Osteoblast (primary cell): ENCODE measurements at regions not wholly inside any gene's neighbourhood (a gene's known extent, or its start where the extent isn't known, plus 50 kb on each side); places are given as distances from the start of the nearest gene placed in this dataset.

Experiments
- DNase-seq: peaks from one replicate; pipeline ENCODE4 v3.0.0; 2011; ENCODE audit warnings: low spot score, mixed read lengths; ENCODE audit not compliant: insufficient read length; ENCODE audit errors: missing footprints
- H2AFZ ChIP-seq: 2 replicates; pipeline ENCODE4 v1.6.0; 2011; ENCODE audit warnings: mild to moderate bottlenecking, low read length
- H3K27ac ChIP-seq: 2 replicates; pipeline ENCODE4 v1.5.1; 2011; ENCODE audit warnings: mild to moderate bottlenecking, low read depth, low read length, moderate library complexity
- H3K27me3 ChIP-seq: 2 replicates; pipeline ENCODE4 v1.6.0; 2012; ENCODE audit warnings: mild to moderate bottlenecking, control low read depth, inconsistent platforms, low read length, moderate library complexity; ENCODE audit not compliant: insufficient read depth
- H3K36me3 ChIP-seq: 2 replicates; pipeline ENCODE4 v1.5.1; 2011; ENCODE audit warnings: mild to moderate bottlenecking, low read length, control low read depth, moderate library complexity; ENCODE audit not compliant: insufficient read depth
- H3K4me1 ChIP-seq: 2 replicates; pipeline ENCODE4 v1.5.1; 2011; ENCODE audit warnings: mild to moderate bottlenecking, low read length, control low read depth, moderate library complexity; ENCODE audit not compliant: insufficient read depth
- H3K4me2 ChIP-seq: 2 replicates; pipeline ENCODE4 v1.6.0; 2011; ENCODE audit warnings: mild to moderate bottlenecking, low read length; ENCODE audit not compliant: insufficient read depth
- H3K4me3 ChIP-seq: fragments of 200-600 bp; sonication (generic); 3 replicates; pipeline ENCODE4 v1.5.1; 2012; ENCODE audit warnings: mild to moderate bottlenecking, low read length, inconsistent platforms; ENCODE audit not compliant: insufficient read depth
- H3K79me2 ChIP-seq: 2 replicates; pipeline ENCODE4 v1.6.0; 2012; ENCODE audit warnings: mild to moderate bottlenecking, low read length, control low read depth, inconsistent platforms; ENCODE audit not compliant: insufficient read depth
- H3K9me3 ChIP-seq: 2 replicates; pipeline ENCODE4 v1.5.1; 2011; ENCODE audit warnings: low read depth, low read length, control low read depth
- H4K20me1 ChIP-seq: 2 replicates; pipeline ENCODE4 v1.6.0; 2012; ENCODE audit warnings: mild to moderate bottlenecking, low read length, control low read depth; ENCODE audit not compliant: insufficient read depth
- TF ChIP-seq, protein P1 (sequence below): IDR thresholded peaks from 2 replicates; pipeline ENCODE4 v1.5.1; 2011; ENCODE audit warnings: mild to moderate bottlenecking, low read depth, low read length, moderate library complexity; ENCODE audit errors: extremely low read depth

DNA sequence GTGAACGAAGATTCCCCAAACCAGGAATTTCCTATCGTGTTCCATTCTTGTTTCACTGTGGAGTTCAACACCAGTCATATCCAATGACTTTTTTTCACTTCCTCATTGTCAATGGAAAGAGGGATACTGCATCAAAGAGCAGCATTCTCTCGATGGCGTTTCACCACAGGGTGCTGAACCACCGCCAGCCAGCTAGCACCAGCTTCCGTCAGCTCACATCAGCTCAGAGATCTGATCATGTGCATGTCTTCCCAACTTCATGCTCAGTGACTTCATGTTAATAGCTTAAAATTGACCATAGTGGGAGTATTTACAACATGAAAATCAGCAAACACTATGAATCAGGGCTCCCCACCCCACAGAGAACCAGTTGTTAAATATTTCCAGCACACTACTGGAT, 359.9 kb downstream of the TNS1 start:
- Histone ChIP-seq H3K4me1 (no peaks in the 10 kb centered on the region), H3K36me3 (no peaks in the 10 kb centered on the region), H3K27ac (no peak overlapping the region), H3K79me2 (no peaks in the 10 kb centered on the region), H4K20me1 (no peaks in the 10 kb centered on the region), H2AFZ (no peak overlapping the region), H3K4me2 (no peak overlapping the region), H3K4me3 (no peak overlapping the region), H3K27me3 (peaks cover 5% of the 10 kb centered on the region), H3K9me3 (no peaks in the 10 kb centered on the region)
- TF ChIP-seq, protein P1, sequence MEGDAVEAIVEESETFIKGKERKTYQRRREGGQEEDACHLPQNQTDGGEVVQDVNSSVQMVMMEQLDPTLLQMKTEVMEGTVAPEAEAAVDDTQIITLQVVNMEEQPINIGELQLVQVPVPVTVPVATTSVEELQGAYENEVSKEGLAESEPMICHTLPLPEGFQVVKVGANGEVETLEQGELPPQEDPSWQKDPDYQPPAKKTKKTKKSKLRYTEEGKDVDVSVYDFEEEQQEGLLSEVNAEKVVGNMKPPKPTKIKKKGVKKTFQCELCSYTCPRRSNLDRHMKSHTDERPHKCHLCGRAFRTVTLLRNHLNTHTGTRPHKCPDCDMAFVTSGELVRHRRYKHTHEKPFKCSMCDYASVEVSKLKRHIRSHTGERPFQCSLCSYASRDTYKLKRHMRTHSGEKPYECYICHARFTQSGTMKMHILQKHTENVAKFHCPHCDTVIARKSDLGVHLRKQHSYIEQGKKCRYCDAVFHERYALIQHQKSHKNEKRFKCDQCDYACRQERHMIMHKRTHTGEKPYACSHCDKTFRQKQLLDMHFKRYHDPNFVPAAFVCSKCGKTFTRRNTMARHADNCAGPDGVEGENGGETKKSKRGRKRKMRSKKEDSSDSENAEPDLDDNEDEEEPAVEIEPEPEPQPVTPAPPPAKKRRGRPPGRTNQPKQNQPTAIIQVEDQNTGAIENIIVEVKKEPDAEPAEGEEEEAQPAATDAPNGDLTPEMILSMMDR = no peak
- no peak for DNase-seq

DNA sequence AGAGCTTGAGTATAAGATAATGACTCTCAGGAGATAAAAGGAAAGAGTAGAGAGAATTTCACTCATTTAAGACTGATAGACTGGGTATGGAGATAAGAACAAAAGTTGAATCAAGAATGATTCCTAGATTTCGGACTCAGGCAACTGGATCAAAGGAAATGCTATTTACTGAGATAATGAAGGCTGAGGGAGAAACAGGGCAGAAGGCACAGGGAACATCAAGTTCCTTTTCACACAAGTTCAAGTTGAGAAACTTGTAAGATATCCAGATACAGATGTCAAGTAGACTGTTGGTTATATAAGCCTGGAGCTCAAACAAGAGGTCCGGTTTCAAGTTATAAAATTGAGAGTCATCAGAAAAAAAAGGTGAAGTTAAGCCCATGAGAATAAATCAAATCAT, 360.8 kb downstream of the TNS1 start:
- Histone ChIP-seq H3K27ac (no peak overlapping the region), H3K4me2 (no peak overlapping the region), H2AFZ (no peak overlapping the region), H3K4me3 (no peak overlapping the region), H3K27me3 (peaks cover 5% of the 10 kb centered on the region), H3K36me3 (no peaks in the 10 kb centered on the region), H3K9me3 (no peaks in the 10 kb centered on the region), H3K79me2 (no peaks in the 10 kb centered on the region), H3K4me1 (no peaks in the 10 kb centered on the region), H4K20me1 (no peaks in the 10 kb centered on the region)
- TF ChIP-seq, protein P1 = no peak
- DNase-seq = no peak

- H2AFZ ChIP-seq = no peak overlapping the region
- H3K36me3 ChIP-seq = no peaks in the 10 kb centered on the region
- no peaks in the 10 kb centered on the region for H3K4me1 ChIP-seq
- H3K9me3 ChIP-seq = no peaks in the 10 kb centered on the region
- no peak overlapping the region for H3K27ac ChIP-seq
- no peaks in the 10 kb centered on the region for H3K79me2 ChIP-seq
- peaks cover 5% of the 10 kb centered on the region for H3K27me3 ChIP-seq
- no peak overlapping the region for H3K4me3 ChIP-seq
- TF ChIP-seq, protein P1 = no peak
- no peak for DNase-seq
- no peaks in the 10 kb centered on the region for H4K20me1 ChIP-seq
- H3K4me2 ChIP-seq = no peak overlapping the region
These were observed 363.3 kb downstream of the TNS1 start for GRCh38 chr2:217639481-217639880.

- TF ChIP-seq, protein P1 = no peak
- H3K4me2 ChIP-seq = no peak overlapping the region
These were observed 364.3 kb downstream of the TNS1 start for GRCh38 chr2:217638533-217638932.

More at GRCh38 chr2:217638533-217638932, 364.3 kb downstream of the TNS1 start:
- Histone ChIP-seq H3K27ac (no peak overlapping the region), H3K9me3 (no peaks in the 10 kb centered on the region), H3K4me1 (no peaks in the 10 kb centered on the region), H3K79me2 (no peaks in the 10 kb centered on the region), H3K27me3 (peaks cover 6% of the 10 kb centered on the region), H3K4me3 (no peak overlapping the region), H2AFZ (no peak overlapping the region), H3K36me3 (no peaks in the 10 kb centered on the region), H4K20me1 (no peaks in the 10 kb centered on the region)
- DNase-seq = no peak
